ENCODE measurements at regions not wholly inside any gene's neighbourhood (a gene's known extent, or its start where the extent isn't known, plus 50 kb on each side); places are given as distances from the start of the nearest gene placed in this dataset.

DNA sequence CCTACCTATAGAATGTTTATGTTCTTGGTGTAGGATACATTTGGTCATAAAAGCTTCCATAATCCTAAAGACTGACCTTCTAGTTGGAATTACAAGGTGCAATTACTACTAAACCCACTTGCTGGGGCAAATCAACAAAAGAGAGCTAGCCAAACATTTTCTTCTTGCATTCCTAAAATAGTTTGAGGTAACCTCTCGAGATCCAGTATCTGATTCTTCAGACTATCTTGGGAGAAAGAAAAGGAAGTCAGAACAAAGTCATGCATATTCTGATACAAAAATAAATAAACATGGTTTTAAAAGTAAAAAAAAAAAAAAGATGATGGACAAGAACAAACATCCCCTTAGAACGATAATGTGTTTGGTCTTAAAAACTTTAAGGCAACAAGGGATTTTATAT, 294.2 kb upstream of the RSPO3 start:
- H3K27me3 ChIP-seq: no peaks in the 10 kb centered on the region
- H3K4me3 ChIP-seq: no peak overlapping the region
- no peak for DNase-seq
- peaks cover 0 to 2% (median 0%) of the 10 kb centered on the region in 3 donors for H3K36me3 ChIP-seq
- H3K27ac ChIP-seq: no peak overlapping the region
- TF ChIP-seq POLR2A (IDR thresholded peaks at IDR 0.05): no peak
- TF ChIP-seq, protein P1, sequence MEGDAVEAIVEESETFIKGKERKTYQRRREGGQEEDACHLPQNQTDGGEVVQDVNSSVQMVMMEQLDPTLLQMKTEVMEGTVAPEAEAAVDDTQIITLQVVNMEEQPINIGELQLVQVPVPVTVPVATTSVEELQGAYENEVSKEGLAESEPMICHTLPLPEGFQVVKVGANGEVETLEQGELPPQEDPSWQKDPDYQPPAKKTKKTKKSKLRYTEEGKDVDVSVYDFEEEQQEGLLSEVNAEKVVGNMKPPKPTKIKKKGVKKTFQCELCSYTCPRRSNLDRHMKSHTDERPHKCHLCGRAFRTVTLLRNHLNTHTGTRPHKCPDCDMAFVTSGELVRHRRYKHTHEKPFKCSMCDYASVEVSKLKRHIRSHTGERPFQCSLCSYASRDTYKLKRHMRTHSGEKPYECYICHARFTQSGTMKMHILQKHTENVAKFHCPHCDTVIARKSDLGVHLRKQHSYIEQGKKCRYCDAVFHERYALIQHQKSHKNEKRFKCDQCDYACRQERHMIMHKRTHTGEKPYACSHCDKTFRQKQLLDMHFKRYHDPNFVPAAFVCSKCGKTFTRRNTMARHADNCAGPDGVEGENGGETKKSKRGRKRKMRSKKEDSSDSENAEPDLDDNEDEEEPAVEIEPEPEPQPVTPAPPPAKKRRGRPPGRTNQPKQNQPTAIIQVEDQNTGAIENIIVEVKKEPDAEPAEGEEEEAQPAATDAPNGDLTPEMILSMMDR (IDR thresholded peaks at IDR 0.05): no peak
- H3K9me3 ChIP-seq: no peaks in the 10 kb centered on the region
- no peaks in the 10 kb centered on the region for H3K4me1 ChIP-seq

DNA sequence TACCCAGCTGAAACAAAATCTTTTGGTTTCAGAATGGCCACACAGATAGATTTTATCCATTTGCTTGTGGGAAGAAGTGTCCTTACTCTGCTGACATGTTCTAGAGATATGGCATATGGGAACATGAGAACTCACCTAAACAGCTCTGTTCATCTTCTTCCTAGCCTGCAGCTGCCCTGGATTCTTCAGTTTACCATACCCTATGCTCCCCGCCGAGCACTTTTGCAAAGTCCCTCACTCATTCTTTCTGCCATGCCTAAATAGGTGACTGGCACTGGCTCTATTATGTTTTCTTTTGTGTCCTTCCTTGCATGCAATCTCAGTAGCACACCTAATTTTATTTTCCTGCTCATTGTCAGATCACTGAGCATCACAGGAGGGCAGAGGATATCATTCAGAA, 293.7 kb upstream of the RSPO3 start:
- H3K9me3 ChIP-seq: no peaks in the 10 kb centered on the region
- no peaks in the 10 kb centered on the region for H3K36me3 ChIP-seq
- no peak overlapping the region for H3K27ac ChIP-seq
- DNase-seq: no peak
- TF ChIP-seq, protein P1 (IDR thresholded peaks at IDR 0.05): no peak
- no peak for TF ChIP-seq POLR2A (IDR thresholded peaks at IDR 0.05)
- no peaks in the 10 kb centered on the region for H3K27me3 ChIP-seq
- H3K4me3 ChIP-seq: no peak overlapping the region
- H3K4me1 ChIP-seq: no peaks in the 10 kb centered on the region

DNA sequence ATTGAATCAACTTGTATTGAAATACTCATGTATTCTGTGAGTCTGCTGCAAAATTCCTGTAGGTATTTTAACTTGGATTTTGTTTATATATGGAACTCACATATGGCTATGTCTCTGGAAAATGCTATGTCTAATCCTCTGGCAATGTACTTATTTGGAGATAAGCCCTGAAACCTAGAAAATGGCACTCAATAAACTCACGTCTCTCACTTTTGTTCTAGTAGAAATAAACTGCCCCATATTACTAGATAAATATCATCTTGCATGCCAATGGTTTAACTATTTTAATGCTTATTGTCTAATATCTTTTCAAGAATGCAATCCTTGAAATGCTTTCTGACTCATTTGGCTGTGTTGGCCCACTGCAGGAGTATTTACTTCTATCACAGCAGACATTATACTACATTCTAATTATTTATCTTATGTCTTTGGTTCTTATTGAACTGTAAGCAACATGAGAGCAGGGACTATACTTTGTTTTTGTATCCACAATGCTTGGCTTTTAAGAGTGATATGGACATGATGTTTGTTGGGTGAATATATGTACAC, 292.2 kb upstream of the RSPO3 start:
- no peaks in the 10 kb centered on the region for H3K27me3 ChIP-seq
- no peaks in the 10 kb centered on the region for H3K4me1 ChIP-seq
- H3K9me3 ChIP-seq: no peaks in the 10 kb centered on the region
- H3K4me3 ChIP-seq: no peak overlapping the region
- no peak for DNase-seq
- no peak for TF ChIP-seq POLR2A (IDR thresholded peaks at IDR 0.05)
- TF ChIP-seq, protein P1 (IDR thresholded peaks at IDR 0.05): no peak
- no peaks in the 10 kb centered on the region for H3K36me3 ChIP-seq
- no peak overlapping the region for H3K27ac ChIP-seq

DNA sequence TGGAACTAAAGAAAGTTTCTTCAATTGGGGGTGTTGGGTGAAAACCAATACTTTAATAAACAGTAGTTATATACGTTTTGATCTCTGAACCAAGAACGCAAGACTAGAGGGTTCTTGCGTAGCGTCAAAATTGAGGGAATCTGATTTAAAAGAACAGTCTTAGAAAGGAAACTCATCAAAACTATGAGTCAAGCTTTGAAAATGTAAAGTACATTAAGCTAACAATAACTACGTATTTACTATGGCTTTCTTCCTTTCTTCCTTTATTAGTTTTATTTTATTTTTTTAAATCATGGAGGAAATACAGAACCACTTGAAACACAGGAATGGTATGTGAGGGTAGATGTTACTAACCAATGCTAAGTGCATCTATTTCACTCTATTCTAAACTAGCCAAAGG, 287.0 kb upstream of the RSPO3 start:
- no peak for TF ChIP-seq POLR2A (IDR thresholded peaks at IDR 0.05)
- TF ChIP-seq, protein P1 (IDR thresholded peaks at IDR 0.05): no peak
- Histone ChIP-seq H3K4me1 (no peaks in the 10 kb centered on the region), H3K4me3 (no peak overlapping the region), H3K27me3 (no peaks in the 10 kb centered on the region), H3K36me3 (no peaks in the 10 kb centered on the region), H3K9me3 (no peaks in the 10 kb centered on the region), H3K27ac (no peak overlapping the region)
- DNase-seq: no peak

DNA sequence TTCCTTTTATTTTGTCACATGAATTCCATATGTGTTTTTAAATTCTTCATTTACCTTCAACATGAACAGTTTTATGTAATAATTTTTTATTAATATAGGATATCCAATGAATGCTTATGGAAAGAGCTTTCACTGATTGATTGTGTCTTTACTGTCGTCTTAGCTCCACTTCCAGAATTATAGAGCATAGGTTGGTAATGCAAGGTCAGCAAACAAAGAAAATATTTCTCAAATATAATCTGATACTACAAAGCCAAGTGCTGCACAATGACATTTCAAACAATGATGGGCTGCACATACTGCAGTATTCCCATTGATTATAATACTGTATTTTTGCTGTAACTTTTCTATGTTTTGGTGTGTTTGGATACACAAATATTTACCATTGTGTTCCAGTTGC, 275.7 kb upstream of the RSPO3 start:
- H3K27me3 ChIP-seq: no peaks in the 10 kb centered on the region
- H3K4me3 ChIP-seq: no peak overlapping the region
- H3K4me1 ChIP-seq: no peaks in the 10 kb centered on the region
- no peaks in the 10 kb centered on the region for H3K36me3 ChIP-seq
- DNase-seq: no peak
- TF ChIP-seq, protein P1 (IDR thresholded peaks at IDR 0.05): no peak
- no peak for TF ChIP-seq POLR2A (IDR thresholded peaks at IDR 0.05)
- no peak overlapping the region for H3K27ac ChIP-seq
- no peaks in the 10 kb centered on the region for H3K9me3 ChIP-seq

DNA sequence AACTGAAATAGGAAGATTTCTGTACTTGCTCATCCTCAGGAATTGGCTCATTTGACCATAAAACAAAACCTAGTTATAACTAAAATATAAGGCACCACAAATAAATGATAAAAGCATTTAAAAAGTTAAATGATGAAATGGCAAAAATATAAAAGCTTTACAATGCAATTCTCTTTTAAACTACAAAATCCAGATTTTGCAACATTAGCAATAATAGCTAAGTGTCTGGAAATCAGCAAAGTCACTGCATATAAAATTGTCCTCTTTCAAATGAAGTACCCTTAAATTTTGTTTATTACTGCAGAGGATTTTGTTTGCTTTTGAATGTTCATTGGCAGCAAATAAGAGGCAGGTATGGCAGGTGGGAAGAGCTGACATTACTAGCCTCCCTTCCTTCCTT, 270.4 kb upstream of the RSPO3 start:
- TF ChIP-seq, protein P1 (IDR thresholded peaks at IDR 0.05): no peak
- no peak for TF ChIP-seq POLR2A (IDR thresholded peaks at IDR 0.05)
- Histone ChIP-seq H3K4me3 (no peak overlapping the region), H3K9me3 (no peaks in the 10 kb centered on the region)

More for the DNA sequence above, 270.4 kb upstream of the RSPO3 start:
- no peak for DNase-seq
- Histone ChIP-seq H3K4me1 (no peaks in the 10 kb centered on the region), H3K36me3 (no peaks in the 10 kb centered on the region), H3K27me3 (no peaks in the 10 kb centered on the region), H3K27ac (no peak overlapping the region)
